GM23338 (cell line): ENCODE measurements at regions not wholly inside any gene's neighbourhood (a gene's known extent, or its start where the extent isn't known, plus 50 kb on each side); places are given as distances from the start of the nearest gene placed in this dataset.

ENCODE experiments used
- ATAC-seq: fragments of 200-7000 bp; cut with Tn5 transposase; 3 replicates; pipeline ENCODE4 v1.9.1; 2020
- DNase-seq: peaks from one replicate; pipeline ENCODE4 v3.0.0-alpha.2; 2015; ENCODE audit warnings: low spot score
- H2AFZ ChIP-seq: fragments of 200-600 bp; sonication (generic); 2 replicates; pipeline ENCODE4 v1.8.0; 2016; ENCODE audit warnings: antibody characterized with exemption, mild to moderate bottlenecking, moderate library complexity
- H3F3A ChIP-seq: fragments of 200-600 bp; sonication (generic); replicated peaks from 2 replicates; pipeline ENCODE4 v1.8.0; 2017; ENCODE audit warnings: antibody characterized with exemption, mixed run types, low read depth
- H3K27ac ChIP-seq: fragments of 200-600 bp; sonication (generic); 2 replicates; pipeline ENCODE4 v1.6.1; 2016; ENCODE audit warnings: low read depth
- H3K27me3 ChIP-seq: fragments of 200-600 bp; sonication (generic); 2 replicates; pipeline ENCODE4 v1.8.0; 2016; ENCODE audit warnings: mild to moderate bottlenecking, mixed run types, moderate library complexity; ENCODE audit not compliant: insufficient read depth
- H3K36me3 ChIP-seq: fragments of 200-600 bp; sonication (generic); 2 replicates; pipeline ENCODE4 v1.8.0; 2016; ENCODE audit warnings: mild to moderate bottlenecking; ENCODE audit not compliant: insufficient read depth
- H3K4me1 ChIP-seq: fragments of 200-600 bp; sonication (generic); 2 replicates; pipeline ENCODE4 v1.8.0; 2016; ENCODE audit warnings: mild to moderate bottlenecking, moderate library complexity; ENCODE audit not compliant: insufficient read depth
- H3K4me2 ChIP-seq: fragments of 200-600 bp; sonication (generic); 2 replicates; pipeline ENCODE4 v1.7.1; 2017; ENCODE audit warnings: mixed run types
- H3K4me3 ChIP-seq: fragments of 200-600 bp; sonication (generic); 2 replicates; pipeline ENCODE4 v1.6.1; 2016; ENCODE audit warnings: mixed run types
- H3K79me2 ChIP-seq: fragments of 200-600 bp; sonication (generic); replicated peaks from 2 replicates; pipeline ENCODE4 v1.8.0; 2017; ENCODE audit warnings: mild to moderate bottlenecking; ENCODE audit not compliant: insufficient read depth
- H3K9me2 ChIP-seq: fragments of 200-600 bp; sonication (generic); 2 replicates; pipeline ENCODE4 v1.8.0; 2017; ENCODE audit not compliant: insufficient read depth
- H4K20me1 ChIP-seq: fragments of 200-600 bp; sonication (generic); replicated peaks from 2 replicates; pipeline ENCODE4 v1.8.0; 2017; ENCODE audit warnings: mild to moderate bottlenecking; ENCODE audit not compliant: insufficient read depth
- H3K27ac Mint-ChIP-seq: 2 replicates; pipeline ENCODE4 v1.8.0; 2020; ENCODE audit warnings: inconsistent platforms, mild to moderate bottlenecking, moderate library complexity, mixed read lengths
- H3K27me3 Mint-ChIP-seq: 3 replicates; pipeline ENCODE4 v1.8.0; 2022; ENCODE audit warnings: low read depth, mild to moderate bottlenecking, moderate library complexity, mixed read lengths, inconsistent platforms; ENCODE audit not compliant: insufficient read depth, poor library complexity
- H3K36me3 Mint-ChIP-seq: 3 replicates; pipeline ENCODE4 v1.8.0; 2021; ENCODE audit warnings: low read depth, mild to moderate bottlenecking, inconsistent platforms, moderate library complexity, mixed read lengths
- H3K4me1 Mint-ChIP-seq: 3 replicates; pipeline ENCODE4 v1.8.0; 2020; ENCODE audit warnings: mild to moderate bottlenecking, inconsistent platforms, mixed read lengths
- H3K4me3 Mint-ChIP-seq: 3 replicates; pipeline ENCODE4 v1.8.0; 2021; ENCODE audit warnings: moderate library complexity, mild to moderate bottlenecking, inconsistent platforms, mixed read lengths
- H3K9me3 Mint-ChIP-seq: 3 replicates; pipeline ENCODE4 v1.8.0; 2020; ENCODE audit warnings: moderate library complexity, mild to moderate bottlenecking, inconsistent platforms, mixed read lengths
- CREB1 ChIP-seq: fragments of 250-450 bp; sonication (Bioruptor Pico); IDR thresholded peaks from 2 replicates; pipeline ENCODE4 v1.5.0; 2020; ENCODE audit warnings: low read depth, mild to moderate bottlenecking, moderate library complexity
- EZH2 ChIP-seq: fragments of 200-600 bp; sonication (generic); IDR thresholded peaks from one replicate; pipeline ENCODE4 v1.8.0; 2017; ENCODE audit warnings: antibody characterized with exemption, mild to moderate bottlenecking, low read depth; ENCODE audit not compliant: unreplicated experiment
- EZH2phosphoT487 ChIP-seq: fragments of 200-600 bp; sonication (generic); IDR thresholded peaks from one replicate; pipeline ENCODE4 v1.8.1; 2018; ENCODE audit warnings: antibody characterized with exemption; ENCODE audit not compliant: unreplicated experiment
- JUNB ChIP-seq: IDR thresholded peaks from one replicate; pipeline ENCODE4 v1.6.1; 2016; ENCODE audit warnings: antibody characterized with exemption; ENCODE audit not compliant: unreplicated experiment
- ZNF462 ChIP-seq: fragments of 250-450 bp; sonication (Bioruptor Pico); IDR thresholded peaks from 2 replicates; pipeline ENCODE4 v1.5.0; 2020; ENCODE audit warnings: mild to moderate bottlenecking, moderate library complexity
- TF ChIP-seq, protein P1 (sequence below), 2 experiments: fragments of 200-600 bp in 1 of 2; sonication (generic) in 1 of 2; conservative IDR thresholded peaks; 2 replicates each; pipeline versions ENCODE4 v1.5.1 to v1.6.1; 2016 to 2017; ENCODE audit warnings: antibody characterized with exemption in 2 of 2, low read depth in 2 of 2, mild to moderate bottlenecking in 2 of 2, moderate library complexity in 1 of 2

DNA sequence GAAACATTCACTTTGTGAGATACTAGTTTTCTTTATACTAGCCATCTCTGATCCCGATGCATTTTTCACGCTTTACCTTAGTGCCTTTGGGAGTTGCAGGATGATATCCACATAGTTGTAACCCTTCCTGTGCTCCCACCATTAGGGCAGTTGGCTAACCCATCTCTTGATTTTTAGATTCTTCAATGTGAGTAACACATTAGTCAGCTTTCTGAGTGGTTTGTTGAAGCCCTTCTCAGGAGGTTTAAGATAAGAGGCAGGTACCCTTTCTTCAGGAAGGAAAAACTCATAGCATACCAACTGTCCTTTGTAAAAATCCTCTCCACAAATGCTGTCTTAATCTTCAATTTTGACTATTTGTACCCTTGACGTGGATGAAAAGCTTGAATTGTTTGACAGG, 392.3 kb downstream of the DMAC1 start:
- H3K4me2 ChIP-seq, result no peak overlapping the region
- Mint-ChIP-seq H3K27ac (no peak overlapping the region), H3K27me3 (peaks cover 2% of the 10 kb centered on the region), H3K4me3 (no peak overlapping the region), H3K36me3 (no peaks in the 10 kb centered on the region), H3K9me3 (peaks cover 7% of the 10 kb centered on the region; the same call in 2 of the 3 replicates), H3K4me1 (peaks cover 24% of the 10 kb centered on the region)
- H2AFZ ChIP-seq, result no peak overlapping the region
- peaks cover 9% of the 10 kb centered on the region for H3K9me2 ChIP-seq
- ATAC-seq (no peak), DNase-seq (no peak)
- no peaks in the 10 kb centered on the region for H3K79me2 ChIP-seq
- TF ChIP-seq EZH2phosphoT487 (no peak), ZNF462 (CRISPR knock-in tag) (no peak), EZH2 (no peak), CREB1 (no peak), JUNB (no peak)
- TF ChIP-seq, protein P1, sequence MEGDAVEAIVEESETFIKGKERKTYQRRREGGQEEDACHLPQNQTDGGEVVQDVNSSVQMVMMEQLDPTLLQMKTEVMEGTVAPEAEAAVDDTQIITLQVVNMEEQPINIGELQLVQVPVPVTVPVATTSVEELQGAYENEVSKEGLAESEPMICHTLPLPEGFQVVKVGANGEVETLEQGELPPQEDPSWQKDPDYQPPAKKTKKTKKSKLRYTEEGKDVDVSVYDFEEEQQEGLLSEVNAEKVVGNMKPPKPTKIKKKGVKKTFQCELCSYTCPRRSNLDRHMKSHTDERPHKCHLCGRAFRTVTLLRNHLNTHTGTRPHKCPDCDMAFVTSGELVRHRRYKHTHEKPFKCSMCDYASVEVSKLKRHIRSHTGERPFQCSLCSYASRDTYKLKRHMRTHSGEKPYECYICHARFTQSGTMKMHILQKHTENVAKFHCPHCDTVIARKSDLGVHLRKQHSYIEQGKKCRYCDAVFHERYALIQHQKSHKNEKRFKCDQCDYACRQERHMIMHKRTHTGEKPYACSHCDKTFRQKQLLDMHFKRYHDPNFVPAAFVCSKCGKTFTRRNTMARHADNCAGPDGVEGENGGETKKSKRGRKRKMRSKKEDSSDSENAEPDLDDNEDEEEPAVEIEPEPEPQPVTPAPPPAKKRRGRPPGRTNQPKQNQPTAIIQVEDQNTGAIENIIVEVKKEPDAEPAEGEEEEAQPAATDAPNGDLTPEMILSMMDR (conservative IDR thresholded peaks at IDR 0.05; ENCODE audit: low read depth in 2 of 2), result no peak
- H3F3A ChIP-seq, result no peaks in the 10 kb centered on the region
- no peak overlapping the region for H3K27ac ChIP-seq
- H3K4me1 ChIP-seq, result peaks cover 13% of the 10 kb centered on the region
- no peaks in the 10 kb centered on the region for H3K36me3 ChIP-seq
- no peaks in the 10 kb centered on the region for H3K27me3 ChIP-seq
- H4K20me1 ChIP-seq, result no peaks in the 10 kb centered on the region
- no peak overlapping the region for H3K4me3 ChIP-seq
